Mononuclear cell (primary cell): ENCODE measurements at regions not wholly inside any gene's neighbourhood (a gene's known extent, or its start where the extent isn't known, plus 50 kb on each side); places are given as distances from the start of the nearest gene placed in this dataset.

ENCODE experiments used
- H3K27me3 ChIP-seq: 2 replicates; pipeline ENCODE4 v1.6.0; 2011; ENCODE audit warnings: low read length, control low read depth; ENCODE audit not compliant: insufficient read depth
- H3K4me1 ChIP-seq: 2 replicates; pipeline ENCODE4 v1.5.1; 2011; ENCODE audit warnings: mild to moderate bottlenecking, low read length, control low read depth; ENCODE audit not compliant: insufficient read depth
- H3K4me3 ChIP-seq: 2 replicates; pipeline ENCODE4 v1.5.1; 2011; ENCODE audit warnings: mild to moderate bottlenecking, low read length, moderate library complexity
- H3K9me3 ChIP-seq: 2 replicates; pipeline ENCODE4 v1.5.1; 2011; ENCODE audit warnings: low read depth, mild to moderate bottlenecking, control low read depth, low read length

- Histone ChIP-seq H3K4me1 (no peaks in the 10 kb centered on the region), H3K27me3 (peaks cover 4% of the 10 kb centered on the region), H3K4me3 (no peak overlapping the region), H3K9me3 (no peaks in the 10 kb centered on the region)
These were observed 136.5 kb upstream of the FN1 start for GRCh38 chr2:215572341-215572848.

- Histone ChIP-seq H3K9me3 (no peaks in the 10 kb centered on the region), H3K4me3 (no peak overlapping the region), H3K27me3 (peaks cover 4% of the 10 kb centered on the region), H3K4me1 (no peaks in the 10 kb centered on the region)
These were observed 135.8 kb upstream of the FN1 start for GRCh38 chr2:215571689-215572088.

GRCh38 chr2:215567504-215567903 lies 131.6 kb upstream of the FN1 start:
- H3K27me3 ChIP-seq: peaks cover 4% of the 10 kb centered on the region
- no peak overlapping the region for H3K4me3 ChIP-seq
- H3K4me1 ChIP-seq: no peaks in the 10 kb centered on the region
- H3K9me3 ChIP-seq: no peaks in the 10 kb centered on the region

GRCh38 chr2:215565897-215566296 lies 130.0 kb upstream of the FN1 start:
- no peaks in the 10 kb centered on the region for H3K4me1 ChIP-seq
- H3K9me3 ChIP-seq: no peaks in the 10 kb centered on the region
- H3K4me3 ChIP-seq: no peak overlapping the region
- peaks cover 4% of the 10 kb centered on the region for H3K27me3 ChIP-seq

GRCh38 chr2:215557701-215558100 lies 121.8 kb upstream of the FN1 start:
- H3K27me3 ChIP-seq: no peaks in the 10 kb centered on the region
- H3K9me3 ChIP-seq: no peaks in the 10 kb centered on the region
- H3K4me3 ChIP-seq: no peak overlapping the region
- H3K4me1 ChIP-seq: no peaks in the 10 kb centered on the region

- Histone ChIP-seq H3K9me3 (no peaks in the 10 kb centered on the region), H3K4me1 (no peaks in the 10 kb centered on the region), H3K27me3 (no peaks in the 10 kb centered on the region), H3K4me3 (no peak overlapping the region)
These were observed 121.1 kb upstream of the FN1 start for GRCh38 chr2:215556979-215557378.

GRCh38 chr2:215554689-215555498 lies 119.0 kb upstream of the FN1 start:
- Histone ChIP-seq H3K4me1 (no peaks in the 10 kb centered on the region), H3K9me3 (no peaks in the 10 kb centered on the region), H3K4me3 (no peak overlapping the region), H3K27me3 (no peaks in the 10 kb centered on the region)

GRCh38 chr2:215553946-215554345 lies 118.1 kb upstream of the FN1 start:
- Histone ChIP-seq H3K27me3 (no peaks in the 10 kb centered on the region), H3K4me1 (no peaks in the 10 kb centered on the region), H3K4me3 (no peak overlapping the region), H3K9me3 (no peaks in the 10 kb centered on the region)

GRCh38 chr2:215552144-215552580 lies 116.3 kb upstream of the FN1 start:
- Histone ChIP-seq H3K4me1 (no peaks in the 10 kb centered on the region), H3K9me3 (no peaks in the 10 kb centered on the region), H3K27me3 (no peaks in the 10 kb centered on the region), H3K4me3 (no peak overlapping the region)

GRCh38 chr2:215550331-215550730 lies 114.5 kb upstream of the FN1 start:
- Histone ChIP-seq H3K27me3 (no peaks in the 10 kb centered on the region), H3K4me1 (no peaks in the 10 kb centered on the region), H3K4me3 (no peak overlapping the region), H3K9me3 (no peaks in the 10 kb centered on the region)

GRCh38 chr2:215548714-215549113 lies 112.8 kb upstream of the FN1 start:
- no peaks in the 10 kb centered on the region for H3K9me3 ChIP-seq
- no peak overlapping the region for H3K4me3 ChIP-seq
- H3K27me3 ChIP-seq: no peaks in the 10 kb centered on the region

GRCh38 chr2:215542690-215543089 lies 106.8 kb upstream of the FN1 start:
- Histone ChIP-seq H3K9me3 (no peaks in the 10 kb centered on the region), H3K27me3 (no peaks in the 10 kb centered on the region), H3K4me3 (no peak overlapping the region), H3K4me1 (peaks cover under 1% of the 10 kb centered on the region)

More at GRCh38 chr2:215548714-215549113, 112.8 kb upstream of the FN1 start:
- no peaks in the 10 kb centered on the region for H3K4me1 ChIP-seq

- no peaks in the 10 kb centered on the region for H3K9me3 ChIP-seq
- peaks cover 4% of the 10 kb centered on the region for H3K4me1 ChIP-seq
- no peaks in the 10 kb centered on the region for H3K27me3 ChIP-seq
- no peak overlapping the region for H3K4me3 ChIP-seq
These were observed 104.8 kb upstream of the FN1 start for GRCh38 chr2:215540658-215541057.

- no peaks in the 10 kb centered on the region for H3K9me3 ChIP-seq
- H3K27me3 ChIP-seq: no peaks in the 10 kb centered on the region
- no peak overlapping the region for H3K4me3 ChIP-seq
- peaks cover 9% of the 10 kb centered on the region for H3K4me1 ChIP-seq
These were observed 101.7 kb upstream of the FN1 start for GRCh38 chr2:215537611-215538010.

GRCh38 chr2:215536510-215536909 lies 100.6 kb upstream of the FN1 start:
- no peak overlapping the region for H3K4me3 ChIP-seq
- no peaks in the 10 kb centered on the region for H3K27me3 ChIP-seq
- peaks cover 9% of the 10 kb centered on the region for H3K4me1 ChIP-seq
- H3K9me3 ChIP-seq: no peaks in the 10 kb centered on the region

- Histone ChIP-seq H3K4me1 (peaks cover 9% of the 10 kb centered on the region), H3K4me3 (no peak overlapping the region), H3K27me3 (no peaks in the 10 kb centered on the region), H3K9me3 (no peaks in the 10 kb centered on the region)
These were observed 99.9 kb upstream of the FN1 start for GRCh38 chr2:215535741-215536140.
